ENCODE measurements at regions not wholly inside any gene's neighbourhood (a gene's known extent, or its start where the extent isn't known, plus 50 kb on each side); places are given as distances from the start of the nearest gene placed in this dataset.

- intact Hi-C loops (cut with DNase I): no loop called here
- Histone ChIP-seq H3K9me3 (peaks cover 0 to 20% (median 14%) of the 10 kb centered on the region in 4 donors), H3K4me1 (no peaks in the 10 kb centered on the region), H3K36me3 (no peaks in the 10 kb centered on the region), H3K4me3 (no peak overlapping the region), H3K27ac (replicated peaks in 1 of 4) (no peak overlapping the region), H3K27me3 (no peaks in the 10 kb centered on the region)
- TF ChIP-seq POLR2AphosphoS5 (IDR thresholded peaks at IDR 0.05): no peak
- TF ChIP-seq POLR2A (IDR thresholded peaks at IDR 0.05; ENCODE audit: low read depth): no peak
- no peak for TF ChIP-seq EP300 (IDR thresholded peaks at IDR 0.05)
- TF ChIP-seq, protein P1, sequence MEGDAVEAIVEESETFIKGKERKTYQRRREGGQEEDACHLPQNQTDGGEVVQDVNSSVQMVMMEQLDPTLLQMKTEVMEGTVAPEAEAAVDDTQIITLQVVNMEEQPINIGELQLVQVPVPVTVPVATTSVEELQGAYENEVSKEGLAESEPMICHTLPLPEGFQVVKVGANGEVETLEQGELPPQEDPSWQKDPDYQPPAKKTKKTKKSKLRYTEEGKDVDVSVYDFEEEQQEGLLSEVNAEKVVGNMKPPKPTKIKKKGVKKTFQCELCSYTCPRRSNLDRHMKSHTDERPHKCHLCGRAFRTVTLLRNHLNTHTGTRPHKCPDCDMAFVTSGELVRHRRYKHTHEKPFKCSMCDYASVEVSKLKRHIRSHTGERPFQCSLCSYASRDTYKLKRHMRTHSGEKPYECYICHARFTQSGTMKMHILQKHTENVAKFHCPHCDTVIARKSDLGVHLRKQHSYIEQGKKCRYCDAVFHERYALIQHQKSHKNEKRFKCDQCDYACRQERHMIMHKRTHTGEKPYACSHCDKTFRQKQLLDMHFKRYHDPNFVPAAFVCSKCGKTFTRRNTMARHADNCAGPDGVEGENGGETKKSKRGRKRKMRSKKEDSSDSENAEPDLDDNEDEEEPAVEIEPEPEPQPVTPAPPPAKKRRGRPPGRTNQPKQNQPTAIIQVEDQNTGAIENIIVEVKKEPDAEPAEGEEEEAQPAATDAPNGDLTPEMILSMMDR (IDR thresholded peaks at IDR 0.05): no peak
- 92% methylated on average over 4 of the region's 4 CpGs for WGBS
- DNase-seq (ENCODE audit: extremely low spot score): no peak
Measured at GRCh38 chr20:57760698-57761412, 51.0 kb upstream of the PMEPA1 start.

- DNase-seq (ENCODE audit: extremely low spot score): no peak
- no peak overlapping the region for H3K4me3 ChIP-seq
- 93% methylated on average over 4 of the region's 4 CpGs for WGBS
- intact Hi-C loops (cut with DNase I): no loop called here
- TF ChIP-seq, protein P1 (IDR thresholded peaks at IDR 0.05): no peak
- TF ChIP-seq POLR2A (IDR thresholded peaks at IDR 0.05; ENCODE audit: low read depth) (no peak), EP300 (IDR thresholded peaks at IDR 0.05) (no peak), POLR2AphosphoS5 (IDR thresholded peaks at IDR 0.05) (no peak)
- no peaks in the 10 kb centered on the region for H3K4me1 ChIP-seq
- no peaks in the 10 kb centered on the region for H3K36me3 ChIP-seq
- no peak overlapping the region for H3K27ac ChIP-seq (replicated peaks in 1 of 4)
- H3K9me3 ChIP-seq: peaks cover 0 to 16% (median 11%) of the 10 kb centered on the region in 4 donors
- H3K27me3 ChIP-seq: no peaks in the 10 kb centered on the region
Measured at GRCh38 chr20:57759724-57760123, 49.9 kb upstream of the PMEPA1 start.

Small RNAs in the stretch of these regions (small RNA-seq; reads per million reads assigned to genes)
- gene MIR4532: 0 to 0.19 (median 0.17) reads per million in 3 donors
